Small intestine (tissue), 7 donors: ENCODE measurements at regions not wholly inside any gene's neighbourhood (a gene's known extent, or its start where the extent isn't known, plus 50 kb on each side); places are given as distances from the start of the nearest gene placed in this dataset.
"Not testable (repeated sequence)": the region's sequence is repeated elsewhere in the genome, so short reads cannot be mapped to it uniquely, and the experiment has no call there.

Source experiments
- DNase-seq, 2 donors: peaks; one replicate each; pipeline versions ENCODE4 v3.0.0 to v3.0.0-alpha.2; 2013
- FAIRE-seq: peaks from 2 replicates; lab custom pipeline; 2012; peaks lifted over from hg19 to GRCh38; lab: Jason Lieb, UNC
- H3K27ac ChIP-seq, 3 donors: one replicate each; pipeline ENCODE4 v1.5.1; 2013; ENCODE audit warnings: low read length in 2 of 3, mild to moderate bottlenecking in 2 of 3, control low read depth in 1 of 3, inconsistent platforms in 1 of 3, low read depth in 1 of 3, moderate library complexity in 1 of 3
- H3K27me3 ChIP-seq, 3 donors: one replicate each; pipeline ENCODE4 v1.6.1; 2013; ENCODE audit warnings: low read length in 3 of 3, inconsistent platforms in 1 of 3; ENCODE audit not compliant: control insufficient read depth in 3 of 3, insufficient read depth in 3 of 3
- H3K36me3 ChIP-seq, 3 donors: one replicate each; pipeline ENCODE4 v1.6.1; 2013; ENCODE audit warnings: low read length in 3 of 3, inconsistent platforms in 1 of 3, low read depth in 1 of 3, mild to moderate bottlenecking in 1 of 3, moderate library complexity in 1 of 3; ENCODE audit not compliant: control insufficient read depth in 3 of 3, insufficient read depth in 2 of 3
- H3K4me1 ChIP-seq, 3 donors: one replicate each; pipeline ENCODE4 v1.6.1; 2013; ENCODE audit warnings: low read length in 2 of 3, inconsistent platforms in 1 of 3, low read depth in 1 of 3, mild to moderate bottlenecking in 1 of 3, moderate library complexity in 1 of 3; ENCODE audit not compliant: control insufficient read depth in 3 of 3, insufficient read depth in 2 of 3
- H3K4me3 ChIP-seq, 3 donors: one replicate each; pipeline ENCODE4 v1.5.1; 2013; ENCODE audit warnings: low read length in 3 of 3, control low read depth in 1 of 3, inconsistent platforms in 1 of 3, low read depth in 1 of 3, mild to moderate bottlenecking in 1 of 3, moderate library complexity in 1 of 3
- H3K9me3 ChIP-seq, 2 donors: one replicate each; pipeline ENCODE4 v1.6.1; 2013; ENCODE audit warnings: low read depth in 1 of 2, low read length in 1 of 2; ENCODE audit not compliant: control insufficient read depth in 2 of 2, insufficient read depth in 1 of 2
- WGBS, 3 donors: extraction: QIAGEN DNeasy Blood & Tissue Kit; methylation state at CpG; one replicate each; pipeline ENCODE4 v1.1.7; 2013; 5-methylcytosine and 5-hydroxymethylcytosine counted together
- donor health status: healthy with polysubstance abuse.
- donor health status: control.
- donor health status: control.
- donor health status: Bipolar disorder and iron deficiency.
- donor health status: healthy.

DNA sequence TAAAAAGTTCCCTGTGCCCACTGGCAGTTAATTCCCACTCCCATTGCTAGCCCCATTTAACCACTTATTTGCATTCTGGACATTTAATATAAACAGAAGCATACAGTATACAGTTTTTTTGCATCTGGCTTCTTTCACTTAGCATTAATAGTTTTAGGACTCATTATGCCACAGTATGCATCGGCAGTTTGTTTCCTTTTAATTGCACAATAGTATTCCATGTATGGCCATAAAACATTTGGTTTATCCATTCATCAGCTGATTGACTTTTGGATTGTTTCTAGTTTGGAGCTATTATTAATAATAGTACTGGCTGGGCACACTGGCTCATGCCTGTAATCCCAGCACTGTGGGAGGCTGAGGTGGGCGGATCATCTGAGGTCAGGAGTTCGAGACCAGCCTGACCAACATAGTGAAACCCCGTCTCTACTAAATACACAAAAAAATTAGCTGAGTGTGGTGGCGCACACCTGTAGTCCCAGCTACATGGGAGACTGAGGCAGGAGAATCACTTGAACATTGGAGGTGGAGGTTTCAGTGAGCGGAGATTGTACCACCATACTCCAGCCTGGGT lies 106.9 kb upstream of the GOLGA6L6 start:
- WGBS, 3 donors, result 69 to 77% (median 73%) methylated on average over 6 of the region's 6 CpGs
- H3K4me3 ChIP-seq, H3K4me1 ChIP-seq, H3K27ac ChIP-seq, H3K36me3 ChIP-seq, H3K27me3 ChIP-seq, DNase-seq, FAIRE-seq: not testable (repeated sequence)
- H3K9me3 ChIP-seq, result peaks cover 0 to 17% of the 10 kb centered on the region in 2 donors

DNA sequence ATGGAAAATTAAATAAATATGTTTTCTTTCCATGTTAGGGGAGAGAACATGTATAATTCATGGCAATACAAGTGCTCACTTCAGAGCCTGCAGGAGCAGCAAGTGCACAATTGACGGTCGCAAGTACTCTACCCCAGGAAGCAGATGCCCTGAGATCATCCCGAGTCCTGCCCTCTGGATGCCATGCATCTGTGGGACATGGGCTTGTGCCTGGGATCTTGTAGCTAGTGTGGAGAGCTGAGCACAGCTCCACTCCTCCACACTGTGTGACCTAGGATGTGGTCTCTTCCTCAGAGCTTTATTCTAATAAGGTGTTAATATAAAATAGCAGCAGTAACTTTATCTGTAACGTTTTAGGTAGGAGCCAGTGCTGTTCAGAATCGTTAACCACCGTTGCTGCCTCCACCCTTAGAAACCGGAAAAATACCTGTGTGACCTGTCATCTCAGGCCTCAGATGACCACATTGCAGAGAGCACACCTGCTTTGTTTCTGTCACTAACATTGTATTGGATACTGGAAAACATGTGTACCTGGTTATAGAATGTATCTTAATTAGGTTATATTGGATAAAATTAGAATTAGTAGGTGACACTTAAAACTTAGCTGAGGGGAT lies 105.0 kb upstream of the GOLGA6L6 start:
- FAIRE-seq (no peak), DNase-seq (no peak)
- Histone ChIP-seq H3K36me3 (no peaks in the 10 kb centered on the region), H3K27me3 (no peaks in the 10 kb centered on the region), H3K4me3 (no peak overlapping the region), H3K9me3 (peaks cover 0 to 25% of the 10 kb centered on the region in 2 donors), H3K4me1 (no peaks in the 10 kb centered on the region), H3K27ac (no peak overlapping the region)
- 70 to 75% (median 73%) methylated on average over 7 of the region's 7 CpGs for WGBS, 3 donors

DNA sequence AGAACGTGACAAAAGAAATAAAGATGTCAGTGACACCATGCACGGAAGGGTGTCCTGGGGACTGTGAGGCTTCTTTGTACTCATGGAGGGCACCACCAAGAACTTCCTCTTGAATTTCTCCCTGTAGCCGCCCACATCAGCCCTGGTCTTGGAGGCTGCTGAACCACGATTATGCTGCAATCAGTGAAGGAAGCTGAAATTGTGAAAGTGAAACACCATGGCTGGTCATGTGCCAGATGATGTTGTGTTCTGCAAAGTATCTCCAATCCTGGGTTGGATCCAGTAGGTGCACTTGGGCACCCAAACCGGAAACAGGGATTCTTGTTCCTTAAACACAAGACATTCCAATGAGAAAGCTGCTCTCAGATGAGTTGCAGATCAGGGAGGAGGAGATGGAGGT lies 104.4 kb upstream of the GOLGA6L6 start:
- H3K27me3 ChIP-seq, result no peaks in the 10 kb centered on the region
- H3K36me3 ChIP-seq, result no peaks in the 10 kb centered on the region
- H3K4me1 ChIP-seq, result no peaks in the 10 kb centered on the region
- no peak overlapping the region for H3K4me3 ChIP-seq
- peaks cover 0 to 25% of the 10 kb centered on the region in 2 donors for H3K9me3 ChIP-seq
- whole genome bisulfite sequencing, 3 donors, result 52 to 57% (median 56%) methylated on average over 5 of the region's 5 CpGs
- DNase-seq (peak in 1 of 2 donors; percentile 38), FAIRE-seq (no peak)
- H3K27ac ChIP-seq, result no peak overlapping the region

DNA sequence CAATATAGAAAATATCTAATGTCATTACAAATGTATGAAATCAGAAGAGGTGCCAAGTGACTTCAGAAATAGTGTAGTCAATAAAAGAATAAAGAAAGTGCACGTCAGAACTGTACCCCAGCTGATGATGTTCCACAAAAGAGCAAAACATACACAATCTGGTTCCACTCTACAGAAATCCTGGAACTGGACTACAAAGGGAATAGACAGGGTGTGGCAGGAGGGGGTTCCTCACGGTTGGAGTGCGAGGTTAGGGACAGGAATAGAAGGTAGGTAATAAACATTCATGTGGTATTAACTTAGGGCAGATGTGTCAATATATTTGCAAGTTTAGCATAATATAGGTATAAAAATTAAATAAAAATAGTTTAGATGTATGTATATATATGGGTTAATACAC lies 103.3 kb upstream of the GOLGA6L6 start:
- no peaks in the 10 kb centered on the region for H3K4me1 ChIP-seq
- DNase-seq (no peak), FAIRE-seq (no peak)
- no peak overlapping the region for H3K27ac ChIP-seq
- no peaks in the 10 kb centered on the region for H3K36me3 ChIP-seq
- peaks cover 0 to 25% of the 10 kb centered on the region in 2 donors for H3K9me3 ChIP-seq
- no peaks in the 10 kb centered on the region for H3K27me3 ChIP-seq
- no peak overlapping the region for H3K4me3 ChIP-seq
- WGBS, 3 donors, result 57 to 68% (median 63%) methylated on average over 3 of the region's 3 CpGs

DNA sequence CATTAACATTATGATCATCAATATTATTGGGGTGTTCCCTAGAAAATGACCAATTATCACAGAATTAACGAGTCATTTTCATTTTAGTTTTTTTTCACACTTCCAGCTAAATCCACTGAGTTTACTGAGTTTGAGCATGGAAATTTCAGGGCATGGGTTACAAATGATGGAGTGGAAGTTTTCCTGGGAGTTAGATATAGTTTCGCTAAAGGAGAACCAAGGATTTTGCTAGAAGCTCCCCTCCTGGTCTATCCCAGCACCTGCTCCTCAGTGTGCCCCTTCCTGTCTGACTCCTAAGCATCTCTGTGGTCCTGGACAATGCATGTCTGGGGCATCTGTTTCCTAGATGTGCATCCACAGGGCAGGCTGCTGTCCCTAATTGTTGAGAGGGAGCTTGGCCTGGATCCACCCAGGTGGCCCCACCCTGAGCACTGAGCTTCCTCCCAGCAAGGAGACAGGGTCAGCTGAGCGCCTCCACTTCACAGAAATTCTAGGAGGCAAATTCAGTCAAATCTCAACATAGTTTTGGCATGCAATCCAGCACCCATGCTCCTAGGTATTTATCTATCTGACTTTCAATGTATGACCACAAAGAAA lies 102.3 kb upstream of the GOLGA6L6 start:
- 63 to 75% (median 66%) methylated on average over 3 of the region's 3 CpGs for WGBS, 3 donors
- Histone ChIP-seq H3K9me3 (peaks cover 0 to 25% of the 10 kb centered on the region in 2 donors), H3K27me3 (no peaks in the 10 kb centered on the region), H3K4me1 (no peaks in the 10 kb centered on the region), H3K4me3 (no peak overlapping the region), H3K36me3 (no peaks in the 10 kb centered on the region), H3K27ac (no peak overlapping the region)
- no peak for DNase-seq
- no peak for FAIRE-seq

DNA sequence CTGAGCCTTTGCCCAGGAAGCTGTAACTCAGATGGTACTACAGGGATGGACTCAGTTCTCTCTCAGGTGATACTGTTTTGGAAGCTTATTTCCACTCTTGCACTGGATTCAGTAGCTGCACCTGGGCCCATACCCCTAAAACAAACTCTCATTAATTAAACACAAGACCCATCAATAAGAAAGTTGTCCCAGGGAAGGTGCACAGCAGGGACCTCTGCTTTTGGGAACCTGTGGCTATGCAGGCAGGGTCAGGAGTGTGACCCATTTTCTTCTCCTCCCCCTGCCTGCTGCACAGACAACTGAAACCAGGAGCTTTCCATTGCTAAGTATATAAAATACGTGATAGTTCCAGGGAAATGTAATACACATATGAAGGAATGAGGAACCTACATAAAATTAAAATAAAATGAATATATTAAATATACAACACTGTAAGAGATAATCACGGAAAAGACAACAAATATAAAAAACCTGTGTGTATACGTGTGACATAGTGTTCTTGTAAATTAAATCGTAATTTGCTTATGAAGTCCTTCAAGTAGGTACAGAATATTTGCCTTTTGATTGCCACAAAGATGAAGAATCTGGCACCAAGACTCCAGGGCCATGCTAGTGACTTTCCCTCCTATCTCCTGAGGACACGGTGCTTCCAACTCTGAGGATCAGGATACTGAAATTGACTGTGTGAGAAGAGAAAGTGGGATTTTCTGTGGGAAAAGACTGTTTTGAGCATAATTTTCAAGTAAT lies 101.6 kb upstream of the GOLGA6L6 start:
- no peak for FAIRE-seq

DNA sequence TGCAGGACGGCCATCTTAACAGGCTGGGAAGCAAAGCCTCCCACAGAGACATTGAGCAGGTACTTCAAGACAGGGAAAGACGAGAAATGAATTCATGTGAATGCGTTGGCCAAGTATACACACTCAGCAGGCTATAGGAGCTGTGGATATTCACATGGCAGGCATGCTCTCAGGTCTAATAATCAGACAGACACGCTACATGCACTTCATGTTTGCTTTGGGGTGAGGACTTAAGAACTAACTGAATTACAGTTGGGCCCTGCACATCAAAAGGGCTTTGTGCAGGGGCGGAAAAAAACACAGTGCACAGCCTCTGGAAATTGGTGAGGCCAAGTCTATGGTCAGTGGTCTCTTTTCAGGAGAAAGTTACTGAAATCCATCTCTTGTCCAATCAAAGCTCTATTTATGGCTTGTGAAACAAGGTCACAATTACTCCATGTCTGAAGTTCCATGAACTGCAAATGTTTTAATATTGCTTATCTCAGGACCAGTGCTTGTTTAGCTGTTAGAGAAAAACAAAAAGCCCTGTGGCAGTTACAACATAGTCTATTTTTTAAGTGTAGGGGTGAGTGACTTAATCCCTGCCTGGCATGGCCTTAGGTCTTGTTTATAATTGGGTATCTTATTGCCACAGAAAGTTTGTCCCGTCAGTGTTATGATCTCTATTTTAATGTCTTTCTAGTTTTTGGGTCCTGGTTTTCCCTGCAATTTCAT lies 100.6 kb upstream of the GOLGA6L6 start:
- FAIRE-seq (no peak), DNase-seq (no peak)
- 51 to 61% (median 54%) methylated on average over 5 to 6 of the region's 6 CpGs for WGBS, 3 donors
- Histone ChIP-seq H3K9me3 (peaks cover 0 to 25% of the 10 kb centered on the region in 2 donors), H3K27ac (no peak overlapping the region), H3K4me1 (no peaks in the 10 kb centered on the region), H3K36me3 (no peaks in the 10 kb centered on the region), H3K27me3 (no peaks in the 10 kb centered on the region), H3K4me3 (no peak overlapping the region)

More for the DNA sequence above, 101.6 kb upstream of the GOLGA6L6 start:
- no peak for DNase-seq
- 70% methylated on average over 5 of the region's 5 CpGs for WGBS, 3 donors
- H3K4me1 ChIP-seq, result no peaks in the 10 kb centered on the region
- no peak overlapping the region for H3K4me3 ChIP-seq
- H3K27ac ChIP-seq, result no peak overlapping the region
- H3K36me3 ChIP-seq, result no peaks in the 10 kb centered on the region
- H3K9me3 ChIP-seq, result peaks cover 0 to 25% of the 10 kb centered on the region in 2 donors
- no peaks in the 10 kb centered on the region for H3K27me3 ChIP-seq

DNA sequence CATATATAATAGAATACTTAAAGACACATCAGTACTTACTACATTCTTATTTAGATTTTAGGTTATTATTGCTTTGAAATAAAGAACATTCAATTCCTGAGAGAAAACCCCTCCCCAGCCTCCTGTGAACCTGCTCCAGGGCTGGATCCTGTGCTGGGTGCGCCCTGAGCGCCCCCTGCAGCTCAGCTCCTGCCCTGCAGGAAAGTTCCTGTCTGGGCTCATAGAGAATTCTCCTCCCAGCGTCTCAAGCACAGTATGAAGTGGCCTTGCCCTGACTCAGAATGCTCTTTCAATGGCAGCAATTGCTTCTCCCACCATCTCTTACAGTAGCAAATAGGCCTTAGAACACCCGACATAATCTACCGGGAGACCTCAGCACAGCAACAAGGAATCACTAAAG lies 98.8 kb upstream of the GOLGA6L6 start:
- not testable (repeated sequence) for H3K36me3 ChIP-seq, DNase-seq, H3K4me3 ChIP-seq, H3K27ac ChIP-seq, FAIRE-seq, H3K27me3 ChIP-seq, H3K4me1 ChIP-seq
- 2 to 3% (median 3%) methylated on average over 2 of the region's 5 CpGs for WGBS, 3 donors
- peaks cover 0 to 14% of the 10 kb centered on the region in 2 donors for H3K9me3 ChIP-seq
